ENCODE measurements at regions not wholly inside any gene's neighbourhood (a gene's known extent, or its start where the extent isn't known, plus 50 kb on each side); places are given as distances from the start of the nearest gene placed in this dataset.
"Not testable (repeated sequence)": the region's sequence is repeated elsewhere in the genome, so short reads cannot be mapped to it uniquely, and the experiment has no call there.

DNA sequence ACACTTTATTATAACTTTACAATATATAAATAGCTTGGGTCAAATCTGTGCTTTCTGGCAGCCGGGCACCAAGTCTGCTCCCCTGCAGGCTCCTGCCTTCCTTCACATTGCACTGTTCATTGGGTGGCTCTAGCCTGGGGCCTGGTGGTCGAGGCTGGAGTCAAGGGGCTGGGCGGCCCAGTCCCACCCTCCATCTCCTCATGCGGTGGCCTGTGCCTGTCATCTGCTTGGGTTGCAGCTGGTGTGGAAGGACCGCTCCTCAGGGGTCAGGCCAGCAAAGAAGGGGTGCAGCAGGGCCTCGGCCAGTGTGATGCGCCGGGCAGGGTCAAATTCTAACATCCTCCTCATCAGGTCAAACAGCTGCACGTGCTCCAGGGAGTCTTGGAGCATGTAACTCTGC lies 106.7 kb upstream of the SLC24A2 start:
- H3K36me3 Mint-ChIP-seq (ENCODE audit: low read depth); H3K27ac Mint-ChIP-seq; H3K27me3 Mint-ChIP-seq; H3K9me3 Mint-ChIP-seq; H3K4me3 Mint-ChIP-seq; H3K4me1 Mint-ChIP-seq (ENCODE audit: low read depth): not testable (repeated sequence)

DNA sequence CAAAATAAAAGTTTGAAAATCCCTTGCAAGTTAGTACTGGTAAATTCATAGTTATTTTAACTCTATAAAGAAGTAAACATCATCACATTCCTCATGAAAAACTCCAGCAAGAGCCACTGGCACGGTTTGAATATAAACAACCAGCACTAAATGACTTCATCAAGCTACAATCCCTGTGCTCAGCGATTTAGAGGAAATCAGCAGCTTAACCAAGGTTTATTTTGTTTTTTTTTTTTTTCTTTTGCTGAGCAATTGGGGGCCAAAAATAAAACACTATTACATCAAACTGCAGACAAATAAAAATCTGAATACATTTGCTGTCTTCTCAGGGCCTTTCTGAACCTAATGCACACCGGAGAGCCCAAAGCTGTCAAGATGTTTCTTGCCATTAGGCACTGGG lies 106.2 kb upstream of the SLC24A2 start:
- H3K27me3 Mint-ChIP-seq = no peaks in the 10 kb centered on the region
- peaks cover 3% of the 10 kb centered on the region for H3K9me3 Mint-ChIP-seq
- H3K36me3 Mint-ChIP-seq (ENCODE audit: low read depth) = no peaks in the 10 kb centered on the region
- H3K27ac Mint-ChIP-seq = no peak overlapping the region
- no peak overlapping the region for H3K4me3 Mint-ChIP-seq
- H3K4me1 Mint-ChIP-seq (ENCODE audit: low read depth) = no peaks in the 10 kb centered on the region

DNA sequence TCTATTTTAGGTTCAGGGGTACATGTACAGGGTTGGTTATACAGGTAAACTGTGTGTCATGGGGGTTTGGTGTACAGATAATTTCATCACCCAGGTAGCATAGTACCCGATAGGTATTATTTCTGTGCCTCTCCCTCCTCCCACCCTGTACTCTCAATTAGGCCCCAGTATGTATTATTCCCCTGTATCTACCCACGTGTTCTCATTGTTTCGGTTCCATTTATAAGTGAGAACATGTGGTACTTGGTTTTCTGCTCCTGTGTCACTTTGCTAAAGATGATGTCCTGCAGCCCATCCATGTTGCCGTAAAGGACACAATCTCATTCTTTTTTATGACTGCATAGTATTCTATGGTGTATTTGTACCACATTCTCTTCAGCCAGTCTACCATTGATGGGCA lies 96.8 kb upstream of the SLC24A2 start:
- no peak overlapping the region for H3K27ac Mint-ChIP-seq
- no peaks in the 10 kb centered on the region for H3K36me3 Mint-ChIP-seq (ENCODE audit: low read depth)
- H3K4me3 Mint-ChIP-seq = no peak overlapping the region
- H3K4me1 Mint-ChIP-seq (ENCODE audit: low read depth) = no peaks in the 10 kb centered on the region
- H3K27me3 Mint-ChIP-seq = peaks cover 6% of the 10 kb centered on the region
- H3K9me3 Mint-ChIP-seq = peaks cover 4% of the 10 kb centered on the region

DNA sequence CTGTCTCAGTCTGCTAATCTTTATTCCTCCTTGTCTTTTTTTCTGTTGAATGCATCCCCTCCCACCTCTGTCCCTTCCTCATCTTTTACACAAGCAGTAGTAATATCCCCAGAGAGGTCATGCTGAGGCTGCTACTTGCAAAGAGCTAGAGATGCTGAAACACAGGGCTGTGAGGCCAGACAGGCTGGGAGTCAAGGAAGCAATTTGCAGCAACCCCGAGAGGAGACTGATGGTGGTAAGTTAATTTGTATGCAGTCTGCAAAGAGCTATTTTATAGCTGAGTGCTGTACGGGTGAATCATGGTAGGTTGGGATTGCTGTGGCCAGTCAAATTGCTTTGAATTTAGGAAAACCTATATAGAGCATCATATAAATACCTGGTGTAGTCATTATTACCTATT lies 90.2 kb upstream of the SLC24A2 start:
- Mint-ChIP-seq H3K9me3 (no peaks in the 10 kb centered on the region), H3K4me1 (ENCODE audit: low read depth) (no peaks in the 10 kb centered on the region), H3K27me3 (peaks cover 4% of the 10 kb centered on the region), H3K27ac (no peak overlapping the region), H3K36me3 (ENCODE audit: low read depth) (no peaks in the 10 kb centered on the region), H3K4me3 (no peak overlapping the region)

DNA sequence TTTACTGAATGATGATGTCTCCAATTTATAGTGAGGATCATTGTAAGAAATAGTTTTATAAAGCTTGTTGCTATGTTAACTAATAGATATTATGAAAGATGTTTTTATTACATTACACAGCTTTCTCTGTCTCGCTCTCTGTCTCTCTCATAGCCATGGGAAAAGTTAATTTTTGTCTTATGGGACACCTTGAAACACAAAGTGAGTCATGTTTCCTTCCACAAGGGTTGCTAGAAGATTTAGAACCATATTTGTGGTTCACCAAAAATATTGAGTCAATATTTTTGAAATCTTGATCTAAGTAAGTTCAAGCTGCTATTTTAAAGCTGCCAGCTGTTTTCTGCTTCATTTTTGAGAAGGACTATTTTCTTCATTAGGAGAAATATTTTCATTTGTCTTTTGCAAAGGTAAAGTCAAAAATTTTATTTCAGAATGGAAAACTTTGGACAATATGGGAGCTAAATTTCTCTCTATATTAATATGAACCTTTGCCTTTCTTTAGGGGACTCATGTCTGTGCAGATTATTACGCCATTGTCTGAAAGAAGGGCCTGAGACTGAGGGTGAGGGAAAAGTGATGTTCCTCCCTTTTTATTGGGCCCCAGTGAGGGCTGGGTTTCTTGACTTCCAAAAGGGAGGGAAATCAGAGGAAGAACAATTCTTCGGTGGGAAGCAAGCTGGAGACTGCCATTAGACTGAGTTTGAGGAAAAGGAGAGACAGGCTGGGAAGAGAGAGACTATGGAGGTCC lies 87.9 kb upstream of the SLC24A2 start:
- no peaks in the 10 kb centered on the region for H3K36me3 Mint-ChIP-seq (ENCODE audit: low read depth)
- H3K4me1 Mint-ChIP-seq (ENCODE audit: low read depth) = no peaks in the 10 kb centered on the region
- H3K27me3 Mint-ChIP-seq = peaks cover 11% of the 10 kb centered on the region
- H3K9me3 Mint-ChIP-seq = peaks cover 7% of the 10 kb centered on the region
- no peak overlapping the region for H3K4me3 Mint-ChIP-seq
- no peak overlapping the region for H3K27ac Mint-ChIP-seq

DNA sequence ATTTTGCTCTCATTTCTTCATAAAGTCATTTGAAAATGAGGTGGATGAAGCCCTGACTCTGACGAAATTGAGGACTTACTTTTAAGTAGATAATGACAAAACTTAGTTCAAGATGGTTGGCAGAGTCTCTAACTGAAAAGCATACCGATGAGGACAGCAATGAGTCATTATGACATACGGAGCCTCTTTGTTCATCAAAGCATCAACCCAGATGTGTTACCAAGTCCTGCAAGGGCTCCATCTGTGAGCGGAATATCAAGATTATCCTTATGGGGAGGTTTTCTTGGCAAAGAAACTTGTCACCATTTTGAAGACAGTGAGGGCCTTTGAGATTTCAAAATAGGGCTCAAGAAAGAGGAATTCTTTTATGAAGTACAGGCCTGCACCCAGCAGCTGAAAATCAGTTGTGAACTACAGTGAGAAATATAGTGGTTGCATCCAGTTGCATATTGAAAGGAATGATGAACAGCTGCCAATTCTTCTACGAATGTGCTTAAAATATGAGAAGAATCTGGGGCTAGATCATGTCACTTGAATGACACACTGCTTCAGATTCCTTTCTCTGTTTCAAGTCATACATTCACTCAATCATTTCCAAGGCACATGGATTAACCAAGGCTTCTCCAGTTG lies 86.6 kb upstream of the SLC24A2 start:
- no peak overlapping the region for H3K4me3 Mint-ChIP-seq
- no peak overlapping the region for H3K27ac Mint-ChIP-seq
- H3K27me3 Mint-ChIP-seq = peaks cover 11% of the 10 kb centered on the region
- H3K4me1 Mint-ChIP-seq (ENCODE audit: low read depth) = no peaks in the 10 kb centered on the region
- peaks cover 14% of the 10 kb centered on the region for H3K9me3 Mint-ChIP-seq
- H3K36me3 Mint-ChIP-seq (ENCODE audit: low read depth) = no peaks in the 10 kb centered on the region

DNA sequence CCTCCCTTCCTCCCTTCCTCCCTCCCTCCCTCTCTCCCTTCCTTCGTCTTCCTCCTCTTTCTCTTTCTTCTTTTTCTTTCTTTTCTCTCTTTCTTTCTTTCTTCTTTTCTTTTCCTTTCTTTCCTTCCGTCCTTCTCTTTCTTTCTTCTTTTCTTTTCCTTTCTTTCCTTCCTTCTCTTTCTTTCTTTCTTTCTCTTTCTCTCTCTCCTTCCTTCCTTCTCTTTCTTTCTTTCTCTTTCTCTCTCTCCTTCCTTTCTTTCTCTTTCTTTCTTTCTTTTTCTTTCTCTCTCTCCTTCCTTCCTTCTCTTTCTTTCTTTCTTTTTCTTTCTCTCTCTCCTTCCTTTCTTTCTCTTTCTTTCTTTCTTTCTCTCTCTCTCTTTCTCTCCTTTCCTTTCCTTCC lies 84.4 kb upstream of the SLC24A2 start:
- Mint-ChIP-seq H3K9me3 (peaks cover 14% of the 10 kb centered on the region), H3K27me3 (peaks cover 11% of the 10 kb centered on the region)
- not testable (repeated sequence) for H3K36me3 Mint-ChIP-seq (ENCODE audit: low read depth); H3K27ac Mint-ChIP-seq; H3K4me3 Mint-ChIP-seq; H3K4me1 Mint-ChIP-seq (ENCODE audit: low read depth)

DNA sequence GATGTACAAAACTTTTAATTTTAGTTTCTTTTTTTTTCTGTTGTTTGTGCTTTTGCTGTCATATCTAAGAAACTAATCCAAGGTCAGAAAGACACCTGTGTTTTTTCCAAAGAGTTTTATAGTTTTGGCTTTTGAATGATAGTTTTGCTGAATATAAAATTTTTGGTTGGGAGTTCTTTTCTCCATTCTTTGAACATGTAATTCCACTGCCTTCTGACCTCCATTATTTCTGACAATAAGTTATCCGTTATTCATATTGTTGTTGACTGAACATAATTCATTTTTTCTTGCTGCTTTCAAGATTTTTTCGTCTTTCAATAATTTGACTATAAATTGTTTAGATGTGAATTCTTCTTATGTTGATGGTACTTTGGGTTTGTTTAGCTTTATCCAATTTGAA lies 82.2 kb upstream of the SLC24A2 start:
- peaks cover 11% of the 10 kb centered on the region for H3K27me3 Mint-ChIP-seq
- H3K27ac Mint-ChIP-seq = no peak overlapping the region
- H3K36me3 Mint-ChIP-seq (ENCODE audit: low read depth) = no peaks in the 10 kb centered on the region
- peaks cover 14% of the 10 kb centered on the region for H3K9me3 Mint-ChIP-seq
- no peaks in the 10 kb centered on the region for H3K4me1 Mint-ChIP-seq (ENCODE audit: low read depth)
- H3K4me3 Mint-ChIP-seq = no peak overlapping the region

DNA sequence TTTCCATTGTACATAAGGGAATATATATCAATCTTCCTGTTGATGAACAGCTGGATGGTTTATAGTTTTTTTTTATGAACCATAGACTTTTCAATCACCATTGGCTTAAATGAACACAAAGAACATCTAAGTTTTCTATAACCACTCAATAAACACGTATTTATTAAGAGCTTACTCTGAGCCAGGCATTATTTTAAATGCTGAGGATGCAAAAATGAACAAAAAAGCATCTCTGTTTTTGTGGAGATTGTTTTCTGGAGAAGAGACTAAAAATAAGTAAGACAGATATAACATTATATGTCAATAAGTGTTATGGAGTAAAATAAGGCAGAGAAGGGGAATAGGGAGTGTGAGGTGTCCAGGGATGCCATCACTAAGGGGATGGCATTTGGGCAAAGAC lies 52.1 kb upstream of the SLC24A2 start:
- Mint-ChIP-seq H3K4me3 (no peak overlapping the region), H3K9me3 (no peaks in the 10 kb centered on the region), H3K27ac (no peak overlapping the region), H3K4me1 (ENCODE audit: low read depth) (no peaks in the 10 kb centered on the region), H3K36me3 (ENCODE audit: low read depth) (no peaks in the 10 kb centered on the region), H3K27me3 (no peaks in the 10 kb centered on the region)

All from stimulated activated naive CD8-positive, alpha-beta T cell treated with anti-CD3 and anti-CD28 coated beads, Interleukin-15, Interleukin-2, amounts not matched to agents 100 ng/mL and 50 ng/mL, for 24 hours (primary cell).